Calu3 (cell line): ENCODE measurements at regions not wholly inside any gene's neighbourhood (a gene's known extent, or its start where the extent isn't known, plus 50 kb on each side); places are given as distances from the start of the nearest gene placed in this dataset.

Source experiments
- BruUV-seq: library from RNA; stranded (reverse); fragments of 400-500 nt; replicated peaks from 2 replicates; lab custom pipeline; 2021; lab: Mats Ljungman, UMichigan
- CTCF ChIA-PET: fragments of 300-600 bp; sonication (Branson Sonifier 250); formaldehyde crosslinking; loops from one replicate; lab custom pipeline; 2022; ENCODE audit warnings: antibody characterized with exemption; lab: Charles Lee
- DNase-seq: peaks from one replicate; pipeline ENCODE4 v3.0.0; 2022
- H3K27ac Mint-ChIP-seq: one replicate; pipeline ENCODE4 v1.8.0; 2022; ENCODE audit warnings: mixed read lengths; ENCODE audit not compliant: unreplicated experiment
- H3K27me3 Mint-ChIP-seq: one replicate; pipeline ENCODE4 v1.8.0; 2022; ENCODE audit warnings: mixed read lengths; ENCODE audit not compliant: unreplicated experiment
- H3K36me3 Mint-ChIP-seq: one replicate; pipeline ENCODE4 v1.8.0; 2022; ENCODE audit warnings: mild to moderate bottlenecking, moderate library complexity, mixed read lengths; ENCODE audit not compliant: insufficient read depth, unreplicated experiment
- H3K4me1 Mint-ChIP-seq: one replicate; pipeline ENCODE4 v1.8.0; 2022; ENCODE audit warnings: mild to moderate bottlenecking, low read depth, mixed read lengths; ENCODE audit not compliant: unreplicated experiment
- H3K4me3 Mint-ChIP-seq: one replicate; pipeline ENCODE4 v1.8.0; 2022; ENCODE audit warnings: mild to moderate bottlenecking, low read depth, moderate library complexity, mixed read lengths; ENCODE audit not compliant: unreplicated experiment
- H3K9me3 Mint-ChIP-seq: one replicate; pipeline ENCODE4 v1.8.0; 2022; ENCODE audit warnings: low read depth, mixed read lengths; ENCODE audit not compliant: unreplicated experiment
- CTCF ChIP-seq: fragments of 200-600 bp; IDR thresholded peaks from one replicate; pipeline ENCODE4 v1.8.0; 2022; ENCODE audit warnings: antibody characterized with exemption; ENCODE audit not compliant: unreplicated experiment
- intact Hi-C: fragments of 100-400 bp; cut with micrococcal nuclease; formaldehyde crosslinking; loops from one replicate; pipeline ENCODE4 v1.10.0; 2022; ENCODE audit not compliant: unreplicated experiment

GRCh38 chr5:9776525-9776924 is 146.4 kb upstream of the TAS2R1 start:
- intact Hi-C loops: no loop called here
- Mint-ChIP-seq H3K27ac (no peak overlapping the region), H3K4me3 (no peak overlapping the region), H3K27me3 (peaks cover 45% of the 10 kb centered on the region), H3K9me3 (peaks cover 4% of the 10 kb centered on the region), H3K4me1 (no peaks in the 10 kb centered on the region), H3K36me3 (no peaks in the 10 kb centered on the region)
- DNase-seq: no peak
- BruUV-seq: no TSS peak
- CTCF ChIA-PET: no interaction called here
- no peak for TF ChIP-seq CTCF

- no peak for TF ChIP-seq CTCF
- CTCF ChIA-PET: no interaction called here
- Mint-ChIP-seq H3K27ac (no peak overlapping the region), H3K4me1 (no peaks in the 10 kb centered on the region), H3K36me3 (no peaks in the 10 kb centered on the region), H3K9me3 (peaks cover under 1% of the 10 kb centered on the region), H3K27me3 (peaks cover 33% of the 10 kb centered on the region), H3K4me3 (no peak overlapping the region)
- intact Hi-C loops: no loop called here
- DNase-seq: no peak
- BruUV-seq: no TSS peak
These were observed 145.2 kb upstream of the TAS2R1 start for GRCh38 chr5:9775339-9775738.

- H3K4me1 Mint-ChIP-seq: no peaks in the 10 kb centered on the region
- BruUV-seq: no TSS peak
- H3K4me3 Mint-ChIP-seq: no peak overlapping the region
- CTCF ChIA-PET: no interaction called here
- H3K27ac Mint-ChIP-seq: no peak overlapping the region
- TF ChIP-seq CTCF: no peak
- no peaks in the 10 kb centered on the region for H3K9me3 Mint-ChIP-seq
- peak; percentile 6 for DNase-seq
- no peaks in the 10 kb centered on the region for H3K36me3 Mint-ChIP-seq
- intact Hi-C loops: loop anchor here (1.0 kb wide), 1 partner anchor 372 kb away; no protein-coding TSS in a partner anchor
- H3K27me3 Mint-ChIP-seq: peaks cover 26% of the 10 kb centered on the region
These were observed 144.4 kb upstream of the TAS2R1 start for GRCh38 chr5:9774472-9775079.

- H3K9me3 Mint-ChIP-seq: peaks cover 6% of the 10 kb centered on the region
- no TSS peak for BruUV-seq
These were observed 140.9 kb upstream of the TAS2R1 start for GRCh38 chr5:9771079-9771478.

More at GRCh38 chr5:9771079-9771478, 140.9 kb upstream of the TAS2R1 start:
- Mint-ChIP-seq H3K4me1 (no peaks in the 10 kb centered on the region), H3K27ac (no peak overlapping the region), H3K36me3 (no peaks in the 10 kb centered on the region), H3K4me3 (no peak overlapping the region), H3K27me3 (peaks cover 32% of the 10 kb centered on the region)
- no peak for DNase-seq
- TF ChIP-seq CTCF: no peak
- CTCF ChIA-PET: no interaction called here
- intact Hi-C loops: no loop called here
